GM12874 (cell line): ENCODE measurements at regions not wholly inside any gene's neighbourhood (a gene's known extent, or its start where the extent isn't known, plus 50 kb on each side); places are given as distances from the start of the nearest gene placed in this dataset.

Experiments used
- CTCF ChIP-seq: IDR thresholded peaks from 2 replicates; pipeline ENCODE4 v1.5.1; 2011; ENCODE audit warnings: low read depth, mild to moderate bottlenecking, control low read depth, low read length, moderate library complexity; ENCODE audit not compliant: insufficient read depth

GRCh38 chr10:78774999-78775711, 293.6 kb upstream of the ZMIZ1 start:
- no peak for TF ChIP-seq CTCF

- no peak for TF ChIP-seq CTCF
Measured at GRCh38 chr10:78775891-78776290, 292.9 kb upstream of the ZMIZ1 start.

- no peak for TF ChIP-seq CTCF
Measured at GRCh38 chr10:78776756-78777155, 292.0 kb upstream of the ZMIZ1 start.

- TF ChIP-seq CTCF: no peak
Measured at GRCh38 chr10:78777466-78777865, 291.3 kb upstream of the ZMIZ1 start.

- TF ChIP-seq CTCF: no peak
Measured at GRCh38 chr10:78777867-78778266, 290.9 kb upstream of the ZMIZ1 start.

GRCh38 chr10:78778444-78779338, 290.1 kb upstream of the ZMIZ1 start:
- TF ChIP-seq CTCF: no peak

GRCh38 chr10:78779339-78779955, 289.3 kb upstream of the ZMIZ1 start:
- TF ChIP-seq CTCF: no peak
